Sigmoid colon (tissue), 6 donors: ENCODE measurements at regions not wholly inside any gene's neighbourhood (a gene's known extent, or its start where the extent isn't known, plus 50 kb on each side); places are given as distances from the start of the nearest gene placed in this dataset.

Source experiments
- DNase-seq: peaks from one replicate; pipeline ENCODE4 v3.0.0-alpha.2; 2019
- H3K27ac ChIP-seq, 4 donors: fragments of 200-600 bp; sonication (generic); one replicate each; pipeline ENCODE4 v1.5.1; 2016 to 2019; ENCODE audit warnings: mild to moderate bottlenecking in 1 of 4
- H3K27me3 ChIP-seq, 3 donors: fragments of 200-600 bp; sonication (generic); one replicate each; pipeline ENCODE4 v1.5.1; 2019; ENCODE audit warnings: mild to moderate bottlenecking in 1 of 3
- H3K36me3 ChIP-seq, 4 donors: fragments of 200-600 bp; sonication (generic); one replicate each; pipeline ENCODE4 v1.5.1; 2016 to 2019
- H3K4me1 ChIP-seq, 4 donors: fragments of 200-600 bp; sonication (generic); one replicate each; pipeline ENCODE4 v1.5.1; 2017 to 2019
- H3K4me3 ChIP-seq, 4 donors: fragments of 200-600 bp; sonication (generic); one replicate each; pipeline ENCODE4 v1.5.1; 2017 to 2019; ENCODE audit warnings: mild to moderate bottlenecking in 2 of 4, moderate library complexity in 1 of 4
- H3K9me3 ChIP-seq, 4 donors: fragments of 200-600 bp in 3 of 4; sonication (generic) in 3 of 4; one replicate each; pipeline versions ENCODE4 v1.5.1 to v1.6.1; 2013 to 2019
- EP300 ChIP-seq, 4 donors: sonication (generic); formaldehyde crosslinking; IDR thresholded peaks; one replicate each; pipeline ENCODE4 v1.6.1; 2017; ENCODE audit warnings: antibody characterized with exemption in 4 of 4
- POLR2A ChIP-seq, 2 donors: fragments of 450-650 bp; IDR thresholded peaks; one replicate each; pipeline ENCODE4 v1.6.1; 2016; ENCODE audit warnings: antibody characterized with exemption in 2 of 2, mild to moderate bottlenecking in 2 of 2, moderate library complexity in 2 of 2
- POLR2AphosphoS5 ChIP-seq, 4 donors: sonication (generic); formaldehyde crosslinking; IDR thresholded peaks; one replicate each; pipeline ENCODE4 v1.6.1; 2017; ENCODE audit warnings: antibody characterized with exemption in 4 of 4
- WGBS, 2 donors: extraction: QIAGEN DNeasy Blood & Tissue Kit; methylation state at CpG; one replicate each; pipeline ENCODE4 v1.1.7; 2013; 5-methylcytosine and 5-hydroxymethylcytosine counted together
- intact Hi-C: fragments of 100-400 bp; cut with DNase I; formaldehyde crosslinking; loops from one replicate; pipeline ENCODE4 v1.15.1; 2023
- TF ChIP-seq, protein P1 (sequence below), 4 experiments: fragments of 450-650 bp in 3 of 4; fragments of 200-600 bp in 1 of 4; IDR thresholded peaks; one replicate each; pipeline ENCODE4 v1.5.1; 2016 to 2019; ENCODE audit warnings: antibody characterized with exemption in 4 of 4, mild to moderate bottlenecking in 3 of 4, moderate library complexity in 2 of 4
- donor health status: healthy with polysubstance abuse.
- donor health status: healthy.

DNA sequence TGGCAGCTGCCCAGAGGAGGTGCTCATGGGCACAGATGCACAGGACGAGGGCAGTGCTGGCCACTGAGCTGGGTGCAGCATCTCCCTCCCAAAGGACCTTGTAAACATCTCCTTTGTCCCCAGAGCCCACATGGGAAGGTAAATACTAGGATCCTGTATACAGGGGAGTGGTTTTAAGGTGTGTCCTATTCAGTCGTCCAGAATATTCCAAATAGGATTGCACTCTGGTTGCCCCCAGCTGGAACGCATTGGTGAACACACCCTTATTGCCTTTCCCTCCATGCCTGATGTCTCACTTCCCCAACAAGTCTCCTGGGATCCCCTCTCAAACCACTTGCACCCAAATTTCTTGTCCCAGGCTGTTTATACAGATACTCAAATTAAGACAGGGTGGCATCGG is 152.0 kb upstream of the PCBD1 start:
- 28 to 58% methylated on average over 4 of the region's 4 CpGs for WGBS, 2 donors
- H3K27me3 ChIP-seq = no peaks in the 10 kb centered on the region
- no peak overlapping the region for H3K4me3 ChIP-seq
- no peaks in the 10 kb centered on the region for H3K9me3 ChIP-seq
- intact Hi-C loops = no loop called here
- H3K36me3 ChIP-seq = no peaks in the 10 kb centered on the region
- TF ChIP-seq EP300 (IDR thresholded peaks at IDR 0.05) (no peak), POLR2AphosphoS5 (IDR thresholded peaks at IDR 0.05) (no peak), POLR2A (IDR thresholded peaks at IDR 0.05) (no peak)
- TF ChIP-seq, protein P1, sequence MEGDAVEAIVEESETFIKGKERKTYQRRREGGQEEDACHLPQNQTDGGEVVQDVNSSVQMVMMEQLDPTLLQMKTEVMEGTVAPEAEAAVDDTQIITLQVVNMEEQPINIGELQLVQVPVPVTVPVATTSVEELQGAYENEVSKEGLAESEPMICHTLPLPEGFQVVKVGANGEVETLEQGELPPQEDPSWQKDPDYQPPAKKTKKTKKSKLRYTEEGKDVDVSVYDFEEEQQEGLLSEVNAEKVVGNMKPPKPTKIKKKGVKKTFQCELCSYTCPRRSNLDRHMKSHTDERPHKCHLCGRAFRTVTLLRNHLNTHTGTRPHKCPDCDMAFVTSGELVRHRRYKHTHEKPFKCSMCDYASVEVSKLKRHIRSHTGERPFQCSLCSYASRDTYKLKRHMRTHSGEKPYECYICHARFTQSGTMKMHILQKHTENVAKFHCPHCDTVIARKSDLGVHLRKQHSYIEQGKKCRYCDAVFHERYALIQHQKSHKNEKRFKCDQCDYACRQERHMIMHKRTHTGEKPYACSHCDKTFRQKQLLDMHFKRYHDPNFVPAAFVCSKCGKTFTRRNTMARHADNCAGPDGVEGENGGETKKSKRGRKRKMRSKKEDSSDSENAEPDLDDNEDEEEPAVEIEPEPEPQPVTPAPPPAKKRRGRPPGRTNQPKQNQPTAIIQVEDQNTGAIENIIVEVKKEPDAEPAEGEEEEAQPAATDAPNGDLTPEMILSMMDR (IDR thresholded peaks at IDR 0.05) = no peak
- DNase-seq = no peak
- peaks cover 0 to 10% (median 3%) of the 10 kb centered on the region in 4 donors for H3K4me1 ChIP-seq
- H3K27ac ChIP-seq = no peak overlapping the region

DNA sequence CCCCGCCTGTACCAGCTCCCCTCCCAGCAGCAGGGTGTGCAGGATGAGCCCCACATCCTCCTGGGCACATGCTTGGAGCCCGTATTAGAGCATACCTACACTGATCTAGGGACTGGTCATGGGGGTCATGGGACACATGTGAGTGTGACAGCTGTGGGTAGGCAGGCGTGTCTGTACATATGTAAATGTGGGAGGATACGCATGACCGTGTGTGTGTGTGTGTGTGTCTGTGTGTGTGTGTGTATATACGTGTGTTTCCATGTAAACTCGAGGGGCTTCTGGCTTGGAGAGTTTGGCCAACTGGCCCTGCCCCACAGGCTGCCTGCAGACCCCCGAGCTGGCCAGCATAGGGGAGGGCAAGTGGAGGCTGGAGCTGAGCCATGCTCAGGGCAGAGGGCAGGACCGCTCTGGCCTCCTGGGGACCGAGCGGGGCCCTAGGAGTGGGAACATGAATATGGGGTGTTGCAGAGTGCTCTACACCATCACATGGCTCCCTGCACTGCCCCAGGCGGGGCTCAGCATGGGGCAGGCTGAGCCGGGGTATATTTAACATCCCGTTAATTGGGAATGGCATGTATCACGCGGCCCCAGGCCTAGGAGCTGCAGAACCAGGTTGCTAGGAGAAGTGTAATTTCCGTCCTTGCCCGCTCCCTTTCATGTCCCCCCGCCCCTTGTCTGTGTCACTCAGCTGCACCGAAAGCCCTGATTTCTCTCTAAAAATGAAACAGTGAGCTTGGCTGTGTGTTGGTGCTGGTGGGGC is 152.7 kb upstream of the PCBD1 start:
- Histone ChIP-seq H3K4me1 (peaks cover 0 to 4% (median 2%) of the 10 kb centered on the region in 4 donors), H3K27me3 (no peaks in the 10 kb centered on the region), H3K36me3 (no peaks in the 10 kb centered on the region), H3K4me3 (no peak overlapping the region), H3K9me3 (no peaks in the 10 kb centered on the region), H3K27ac (no peak overlapping the region)
- TF ChIP-seq POLR2A (IDR thresholded peaks at IDR 0.05) (no peak), POLR2AphosphoS5 (IDR thresholded peaks at IDR 0.05) (no peak), EP300 (IDR thresholded peaks at IDR 0.05) (no peak)
- TF ChIP-seq, protein P1 (IDR thresholded peaks at IDR 0.05) = no peak
- WGBS, 2 donors = 58 to 78% methylated on average over 20 of the region's 20 CpGs
- intact Hi-C loops = no loop called here
- DNase-seq = no peak

DNA sequence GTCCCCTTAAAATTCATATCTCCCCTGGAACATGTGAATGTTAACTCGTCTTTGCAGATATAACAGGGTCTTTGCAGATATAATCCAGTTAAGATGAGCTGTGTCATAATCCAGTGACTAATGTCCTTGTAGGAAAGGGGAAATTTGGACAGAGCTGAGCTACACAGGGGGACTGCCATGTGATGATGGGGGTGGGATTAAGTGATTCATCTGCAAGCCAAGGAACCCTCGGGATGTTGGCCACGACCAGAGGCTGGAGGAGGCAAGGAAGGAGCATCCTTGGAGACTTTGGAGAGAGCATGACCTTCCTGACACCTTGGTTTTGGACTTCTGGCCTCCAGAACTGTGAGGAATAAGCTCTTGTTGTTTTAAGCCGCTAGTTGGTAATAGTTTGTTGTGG is 153.9 kb upstream of the PCBD1 start:
- Histone ChIP-seq H3K27ac (no peak overlapping the region), H3K27me3 (no peaks in the 10 kb centered on the region), H3K9me3 (no peaks in the 10 kb centered on the region), H3K4me3 (no peak overlapping the region), H3K36me3 (no peaks in the 10 kb centered on the region), H3K4me1 (no peaks in the 10 kb centered on the region)
- TF ChIP-seq POLR2AphosphoS5 (IDR thresholded peaks at IDR 0.05) (no peak), POLR2A (IDR thresholded peaks at IDR 0.05) (no peak), EP300 (IDR thresholded peaks at IDR 0.05) (no peak)
- TF ChIP-seq, protein P1 (IDR thresholded peaks at IDR 0.05) = no peak
- no peak for DNase-seq
- intact Hi-C loops = no loop called here
- WGBS, 2 donors = 41 to 68% methylated on average over 4 of the region's 4 CpGs

DNA sequence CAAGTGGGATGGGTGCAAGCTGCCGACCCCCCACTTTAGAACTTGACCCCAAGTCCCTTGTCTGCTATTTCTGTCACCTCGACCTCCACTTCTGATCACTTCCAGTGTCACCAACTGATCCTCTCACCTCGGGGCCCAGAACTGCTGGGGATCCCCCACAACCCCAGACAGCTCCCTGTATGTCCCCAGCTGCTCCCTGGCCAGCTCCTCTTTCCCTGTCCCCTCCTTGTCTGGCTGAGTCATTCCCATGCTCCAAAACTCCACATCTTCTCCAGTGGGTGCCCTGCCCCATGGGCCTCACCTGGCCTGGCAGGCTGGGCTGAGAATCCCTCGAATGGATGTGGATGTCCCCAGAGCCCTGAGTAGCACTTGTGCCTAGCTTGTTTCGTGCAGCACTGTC is 154.3 kb upstream of the PCBD1 start:
- no peak overlapping the region for H3K27ac ChIP-seq
- no peak for TF ChIP-seq EP300 (IDR thresholded peaks at IDR 0.05)
- TF ChIP-seq, protein P1 (IDR thresholded peaks at IDR 0.05) = no peak
- TF ChIP-seq POLR2AphosphoS5 (IDR thresholded peaks at IDR 0.05) = no peak
- TF ChIP-seq POLR2A (IDR thresholded peaks at IDR 0.05) = no peak
- no peak for DNase-seq
- H3K9me3 ChIP-seq = no peaks in the 10 kb centered on the region
- no peaks in the 10 kb centered on the region for H3K36me3 ChIP-seq
- intact Hi-C loops = no loop called here
- 54 to 78% methylated on average over 5 of the region's 5 CpGs for WGBS, 2 donors
- H3K4me3 ChIP-seq = no peak overlapping the region
- H3K27me3 ChIP-seq = no peaks in the 10 kb centered on the region
- H3K4me1 ChIP-seq = no peaks in the 10 kb centered on the region

DNA sequence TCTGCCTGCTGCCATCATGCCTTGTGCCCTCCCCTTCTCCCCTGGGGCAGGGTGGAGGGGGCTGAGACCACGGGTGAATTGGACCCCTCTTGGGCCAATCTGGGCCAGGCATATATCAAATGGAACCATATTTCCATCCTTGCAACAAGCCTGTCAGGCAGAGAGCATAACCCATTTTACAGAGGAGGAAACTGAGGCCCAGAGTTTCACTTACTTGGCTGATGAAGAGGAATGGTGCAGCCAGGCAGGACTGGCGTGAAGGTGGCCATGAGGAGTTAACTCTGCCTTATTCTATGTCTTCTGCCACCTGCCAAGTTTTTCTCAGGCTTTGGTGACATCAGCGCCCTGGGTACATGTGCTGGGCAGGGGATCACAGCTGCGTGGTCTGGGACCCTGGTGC is 155.5 kb upstream of the PCBD1 start:
- Histone ChIP-seq H3K9me3 (no peaks in the 10 kb centered on the region), H3K27me3 (no peaks in the 10 kb centered on the region), H3K36me3 (no peaks in the 10 kb centered on the region), H3K27ac (no peak overlapping the region), H3K4me1 (no peaks in the 10 kb centered on the region), H3K4me3 (no peak overlapping the region)
- peak; percentile 34 for DNase-seq
- 82 to 90% methylated on average over 4 of the region's 4 CpGs for WGBS, 2 donors
- TF ChIP-seq, protein P1 (IDR thresholded peaks at IDR 0.05) = no peak
- TF ChIP-seq POLR2A (IDR thresholded peaks at IDR 0.05) = no peak
- no peak for TF ChIP-seq POLR2AphosphoS5 (IDR thresholded peaks at IDR 0.05)
- no peak for TF ChIP-seq EP300 (IDR thresholded peaks at IDR 0.05)
- intact Hi-C loops = no loop called here
